Fibroblast of lung (primary cell): ENCODE measurements at regions not wholly inside any gene's neighbourhood (a gene's known extent, or its start where the extent isn't known, plus 50 kb on each side); places are given as distances from the start of the nearest gene placed in this dataset.
"Not testable (repeated sequence)": the region's sequence is repeated elsewhere in the genome, so short reads cannot be mapped to it uniquely, and the experiment has no call there.

Source experiments
- DNase-seq, 2 donors: peaks; one replicate each; pipeline versions ENCODE4 v3.0.0 to v3.0.0-alpha.2; 2010; ENCODE audit warnings: low read depth in 2 of 2
- H2AFZ ChIP-seq: 2 replicates; pipeline ENCODE4 v1.5.1; 2012; ENCODE audit warnings: low read length, control low read depth, inconsistent platforms
- H3K27ac ChIP-seq: 2 replicates; pipeline ENCODE4 v1.5.1; 2011; ENCODE audit warnings: low read length, control low read depth; ENCODE audit not compliant: insufficient read depth
- H3K27me3 ChIP-seq: 2 replicates; pipeline ENCODE4 v1.5.1; 2011; ENCODE audit warnings: mild to moderate bottlenecking, low read length; ENCODE audit not compliant: control insufficient read depth, insufficient read depth
- H3K36me3 ChIP-seq: 2 replicates; pipeline ENCODE4 v1.5.1; 2011; ENCODE audit warnings: low read length; ENCODE audit not compliant: control insufficient read depth, insufficient read depth
- H3K4me1 ChIP-seq: 2 replicates; pipeline ENCODE4 v1.5.1; 2011; ENCODE audit warnings: low read length; ENCODE audit not compliant: control insufficient read depth, insufficient read depth; ENCODE audit errors: extremely low read depth
- H3K4me2 ChIP-seq: 2 replicates; pipeline ENCODE4 v1.5.1; 2011; ENCODE audit warnings: low read length, control low read depth; ENCODE audit not compliant: insufficient read depth; ENCODE audit errors: extremely low read depth
- H3K4me3 ChIP-seq, 4 experiments: fragments of 200-600 bp in 1 of 4; sonication (generic) in 1 of 4; replicated peaks in 1 of 4; 2 replicates each; pipeline ENCODE4 v1.5.1; 2011 to 2016; ENCODE audit warnings: low read length in 4 of 4, low read depth in 3 of 4, mild to moderate bottlenecking in 3 of 4, control low read depth in 2 of 4, inconsistent platforms in 1 of 4, mixed read lengths in 1 of 4; ENCODE audit not compliant: insufficient read depth in 1 of 4; ENCODE audit errors: control extremely low read depth in 1 of 4
- H3K79me2 ChIP-seq: 2 replicates; pipeline ENCODE4 v1.5.1; 2012; ENCODE audit warnings: mild to moderate bottlenecking, low read length, inconsistent platforms; ENCODE audit not compliant: control insufficient read depth, insufficient read depth
- H3K9ac ChIP-seq: 2 replicates; pipeline ENCODE4 v1.5.1; 2011; ENCODE audit warnings: mild to moderate bottlenecking, low read length, control low read depth; ENCODE audit not compliant: insufficient read depth
- H3K9me3 ChIP-seq: 2 replicates; pipeline ENCODE4 v1.5.1; 2012; ENCODE audit warnings: low read depth, low read length; ENCODE audit not compliant: control insufficient read depth, insufficient read depth
- H4K20me1 ChIP-seq: 2 replicates; pipeline ENCODE4 v1.5.1; 2011; ENCODE audit warnings: low read length; ENCODE audit not compliant: control insufficient read depth, insufficient read depth; ENCODE audit errors: extremely low read depth
- CTCF ChIP-seq, 2 donors: IDR thresholded peaks in 1 of 2; conservative IDR thresholded peaks in 1 of 2; 1 replicate in 1 of 2; 2 replicates in 1 of 2; pipeline ENCODE4 v1.5.1; 2011 to 2012; ENCODE audit warnings: low read length in 2 of 2, control low read depth in 1 of 2, inconsistent platforms in 1 of 2, low read depth in 1 of 2, mild to moderate bottlenecking in 1 of 2
- EZH2 ChIP-seq: IDR thresholded peaks from 2 replicates; pipeline ENCODE4 v1.5.1; 2012; ENCODE audit warnings: low read length, control low read depth, mild to moderate bottlenecking; ENCODE audit errors: missing control alignments

DNA sequence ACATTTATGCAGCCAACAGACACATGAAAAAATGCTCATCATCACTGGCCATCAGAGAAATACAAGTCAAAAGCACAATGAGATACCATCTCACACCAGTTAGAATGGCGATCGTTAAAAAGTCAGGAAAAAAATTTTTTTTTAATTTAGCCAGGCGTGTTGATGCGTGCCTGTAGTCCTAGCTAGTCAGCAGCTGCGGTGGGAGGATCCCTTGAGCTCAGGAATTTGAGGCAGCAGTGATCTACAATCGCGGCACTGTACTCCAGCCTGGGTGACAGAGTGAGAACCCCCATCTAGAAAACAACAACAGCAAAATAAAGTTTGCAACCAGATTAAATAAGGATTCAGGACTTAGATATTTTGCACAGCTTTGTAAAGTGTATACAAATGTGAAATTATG, 65.7 kb upstream of the ALG13 start:
- Histone ChIP-seq H3K9ac (no peak overlapping the region), H3K4me3 (no peak overlapping the region), H3K27me3 (no peaks in the 10 kb centered on the region), H4K20me1 (no peaks in the 10 kb centered on the region), H3K79me2 (no peaks in the 10 kb centered on the region), H3K4me2 (no peak overlapping the region), H3K27ac (no peak overlapping the region), H3K36me3 (no peaks in the 10 kb centered on the region), H3K4me1 (no peaks in the 10 kb centered on the region), H2AFZ (no peak overlapping the region), H3K9me3 (no peaks in the 10 kb centered on the region)
- no peak for DNase-seq
- TF ChIP-seq EZH2 (no peak), CTCF (conservative IDR thresholded peaks at IDR 0.05 in 1 of 2, IDR thresholded peaks at IDR 0.05 in 1 of 2; ENCODE audit: low read depth in 1 of 2, low read length in 2 of 2) (no peak)

GRCh38 chrX:111616786-111617185, 64.2 kb upstream of the ALG13 start:
- TF ChIP-seq EZH2 = no peak
- TF ChIP-seq CTCF (conservative IDR thresholded peaks at IDR 0.05 in 1 of 2, IDR thresholded peaks at IDR 0.05 in 1 of 2; ENCODE audit: low read depth in 1 of 2, low read length in 2 of 2) = no peak
- H3K4me3 ChIP-seq = no peak overlapping the region
- DNase-seq = no peak
- no peak overlapping the region for H2AFZ ChIP-seq
- no peaks in the 10 kb centered on the region for H3K4me1 ChIP-seq
- H4K20me1 ChIP-seq = no peaks in the 10 kb centered on the region
- H3K9me3 ChIP-seq = no peaks in the 10 kb centered on the region
- H3K27ac ChIP-seq = no peak overlapping the region
- H3K36me3 ChIP-seq = no peaks in the 10 kb centered on the region
- H3K4me2 ChIP-seq = no peak overlapping the region
- H3K79me2 ChIP-seq = no peaks in the 10 kb centered on the region
- no peak overlapping the region for H3K9ac ChIP-seq
- no peaks in the 10 kb centered on the region for H3K27me3 ChIP-seq

DNA sequence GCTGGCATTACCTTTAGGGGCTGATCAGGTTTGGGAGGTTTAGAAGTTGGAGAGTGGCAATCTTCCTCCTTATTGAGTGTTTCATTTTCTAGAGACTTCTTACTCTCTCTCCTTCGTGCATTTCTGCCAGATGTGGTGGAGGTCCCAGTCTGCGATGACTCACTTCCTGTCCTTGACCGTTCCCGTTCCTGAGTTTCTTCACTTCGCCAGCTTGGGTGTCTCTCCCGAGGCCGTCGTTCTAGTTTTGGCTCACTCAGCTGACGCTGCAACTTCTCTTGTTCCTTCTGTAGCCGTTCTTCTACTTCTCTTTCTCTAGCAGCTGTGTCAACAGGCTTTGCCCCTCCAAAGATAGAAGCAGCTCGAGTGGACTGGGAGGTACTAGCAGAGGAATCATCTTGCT, 60.9 kb upstream of the ALG13 start:
- not testable (repeated sequence) for H3K4me2 ChIP-seq, H3K36me3 ChIP-seq, H3K4me3 ChIP-seq, H4K20me1 ChIP-seq, H3K27ac ChIP-seq, H3K9me3 ChIP-seq, H3K79me2 ChIP-seq, H3K4me1 ChIP-seq, H2AFZ ChIP-seq, DNase-seq, H3K27me3 ChIP-seq, H3K9ac ChIP-seq

DNA sequence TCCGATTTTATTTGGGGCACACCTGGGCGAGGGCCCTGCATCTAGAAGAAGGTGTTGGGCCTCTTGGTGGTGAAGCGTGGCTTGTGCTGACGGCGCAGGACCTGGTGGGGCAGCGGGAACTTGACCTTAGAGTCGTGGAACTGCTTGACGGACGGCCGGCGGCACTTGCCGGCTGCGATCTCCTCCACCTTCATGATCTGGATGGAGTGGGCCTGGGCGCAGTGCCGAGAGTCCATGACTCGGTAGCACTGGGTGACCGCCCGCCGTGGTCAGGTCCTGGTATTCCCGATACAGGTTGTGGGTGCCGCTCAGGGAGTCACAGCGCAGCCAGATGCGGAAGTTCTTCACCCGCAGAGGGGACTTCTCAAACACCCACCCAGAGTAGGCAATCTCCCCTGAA, 56.8 kb upstream of the ALG13 start:
- Histone ChIP-seq H3K4me3 (no peak overlapping the region), H2AFZ (no peak overlapping the region), H3K9ac (no peak overlapping the region), H3K27me3 (no peaks in the 10 kb centered on the region), H3K4me2 (no peak overlapping the region), H3K9me3 (no peaks in the 10 kb centered on the region), H3K4me1 (no peaks in the 10 kb centered on the region), H3K79me2 (no peaks in the 10 kb centered on the region), H4K20me1 (no peaks in the 10 kb centered on the region), H3K27ac (no peak overlapping the region), H3K36me3 (no peaks in the 10 kb centered on the region)
- TF ChIP-seq CTCF (conservative IDR thresholded peaks at IDR 0.05 in 1 of 2, IDR thresholded peaks at IDR 0.05 in 1 of 2; ENCODE audit: low read depth in 1 of 2, low read length in 2 of 2) (no peak), EZH2 (no peak)
- DNase-seq = no peak

DNA sequence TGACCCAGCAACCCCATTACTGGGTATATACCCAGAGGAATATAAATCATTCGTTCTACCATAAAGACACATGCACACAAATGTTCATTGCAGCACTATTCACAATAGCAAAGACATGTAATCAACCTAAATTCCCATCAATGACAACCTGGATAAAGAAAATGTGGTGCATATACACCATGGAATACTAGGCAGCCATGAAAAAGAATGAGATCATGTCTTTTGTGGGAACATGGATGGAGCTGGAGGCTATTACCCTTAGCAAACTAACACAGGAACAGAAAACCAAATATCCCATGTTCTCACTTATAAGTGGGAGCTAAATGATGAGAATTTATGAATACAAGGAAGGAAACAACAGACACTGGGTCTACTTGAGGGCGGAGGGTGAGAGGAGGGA, 53.7 kb upstream of the ALG13 start:
- not testable (repeated sequence) for H3K4me2 ChIP-seq, H2AFZ ChIP-seq, H3K9me3 ChIP-seq, H3K4me3 ChIP-seq, H3K27ac ChIP-seq, H3K36me3 ChIP-seq, H3K27me3 ChIP-seq, H4K20me1 ChIP-seq, H3K4me1 ChIP-seq, H3K79me2 ChIP-seq, DNase-seq, H3K9ac ChIP-seq
